ENCODE measurements at regions not wholly inside any gene's neighbourhood (a gene's known extent, or its start where the extent isn't known, plus 50 kb on each side); places are given as distances from the start of the nearest gene placed in this dataset.
"Not testable (repeated sequence)": the region's sequence is repeated elsewhere in the genome, so short reads cannot be mapped to it uniquely, and the experiment has no call there.

GRCh38 chr9:99670886-99671285 lies 150.8 kb upstream of the NR4A3 start:
- H3K4me3 Mint-ChIP-seq; H3K4me1 Mint-ChIP-seq (ENCODE audit: low read depth); intact Hi-C loops (cut with micrococcal nuclease); CTCF ChIA-PET; H3K36me3 Mint-ChIP-seq (ENCODE audit: low read depth); H3K9me3 Mint-ChIP-seq; DNase-seq; H3K27ac Mint-ChIP-seq; H3K27me3 Mint-ChIP-seq (ENCODE audit: low read depth): not testable (repeated sequence)

GRCh38 chr9:99677281-99677680 lies 144.4 kb upstream of the NR4A3 start:
- no peak overlapping the region for H3K27ac Mint-ChIP-seq
- H3K4me1 Mint-ChIP-seq (ENCODE audit: low read depth): no peaks in the 10 kb centered on the region
- CTCF ChIA-PET: no interaction called here
- no peak overlapping the region for H3K4me3 Mint-ChIP-seq
- no peak for DNase-seq
- no peaks in the 10 kb centered on the region for H3K27me3 Mint-ChIP-seq (ENCODE audit: low read depth)
- peaks cover 10% of the 10 kb centered on the region for H3K9me3 Mint-ChIP-seq
- intact Hi-C loops (cut with micrococcal nuclease): no loop called here
- H3K36me3 Mint-ChIP-seq (ENCODE audit: low read depth): no peaks in the 10 kb centered on the region

- DNase-seq: no peak
- no peak overlapping the region for H3K4me3 Mint-ChIP-seq
- CTCF ChIA-PET: interaction anchor here (0.6 kb wide), 1 partner anchor 364 kb away, joined by 4 read pairs; no protein-coding TSS in a partner anchor
- H3K36me3 Mint-ChIP-seq (ENCODE audit: low read depth): peaks cover 2% of the 10 kb centered on the region
- intact Hi-C loops (cut with micrococcal nuclease): no loop called here
- H3K27me3 Mint-ChIP-seq (ENCODE audit: low read depth): no peaks in the 10 kb centered on the region
- peaks cover 14% of the 10 kb centered on the region for H3K9me3 Mint-ChIP-seq
- H3K27ac Mint-ChIP-seq: no peak overlapping the region
- no peaks in the 10 kb centered on the region for H3K4me1 Mint-ChIP-seq (ENCODE audit: low read depth)
These were observed 143.1 kb upstream of the NR4A3 start for GRCh38 chr9:99678566-99678965.

GRCh38 chr9:99680191-99680590 lies 141.5 kb upstream of the NR4A3 start:
- no peak overlapping the region for H3K4me3 Mint-ChIP-seq
- no peaks in the 10 kb centered on the region for H3K4me1 Mint-ChIP-seq (ENCODE audit: low read depth)
- CTCF ChIA-PET: no interaction called here
- peaks cover 14% of the 10 kb centered on the region for H3K9me3 Mint-ChIP-seq
- DNase-seq: no peak
- peaks cover 2% of the 10 kb centered on the region for H3K36me3 Mint-ChIP-seq (ENCODE audit: low read depth)
- H3K27ac Mint-ChIP-seq: no peak overlapping the region
- intact Hi-C loops (cut with micrococcal nuclease): no loop called here
- no peaks in the 10 kb centered on the region for H3K27me3 Mint-ChIP-seq (ENCODE audit: low read depth)

GRCh38 chr9:99681113-99681512 lies 140.6 kb upstream of the NR4A3 start:
- Mint-ChIP-seq H3K27ac (no peak overlapping the region), H3K4me3 (no peak overlapping the region), H3K9me3 (peaks cover 8% of the 10 kb centered on the region), H3K4me1 (ENCODE audit: low read depth) (no peaks in the 10 kb centered on the region), H3K36me3 (ENCODE audit: low read depth) (peaks cover 2% of the 10 kb centered on the region), H3K27me3 (ENCODE audit: low read depth) (no peaks in the 10 kb centered on the region)
- intact Hi-C loops (cut with micrococcal nuclease): no loop called here
- DNase-seq: no peak
- CTCF ChIA-PET: no interaction called here

- no peaks in the 10 kb centered on the region for H3K4me1 Mint-ChIP-seq (ENCODE audit: low read depth)
- no peak for DNase-seq
- H3K9me3 Mint-ChIP-seq: peaks cover 6% of the 10 kb centered on the region
- H3K27ac Mint-ChIP-seq: no peak overlapping the region
- no peaks in the 10 kb centered on the region for H3K27me3 Mint-ChIP-seq (ENCODE audit: low read depth)
- H3K4me3 Mint-ChIP-seq: no peak overlapping the region
- peaks cover 2% of the 10 kb centered on the region for H3K36me3 Mint-ChIP-seq (ENCODE audit: low read depth)
- CTCF ChIA-PET: no interaction called here
- intact Hi-C loops (cut with micrococcal nuclease): no loop called here
These were observed 139.3 kb upstream of the NR4A3 start for GRCh38 chr9:99682378-99682777.

- intact Hi-C loops (cut with micrococcal nuclease): no loop called here
- CTCF ChIA-PET: interaction anchor here (1.1 kb wide), 1 partner anchor 121 kb away, joined by 3 read pairs; no protein-coding TSS in a partner anchor
- H3K4me3 Mint-ChIP-seq: no peak overlapping the region
- DNase-seq: no peak
- peaks cover 2% of the 10 kb centered on the region for H3K36me3 Mint-ChIP-seq (ENCODE audit: low read depth)
- no peaks in the 10 kb centered on the region for H3K4me1 Mint-ChIP-seq (ENCODE audit: low read depth)
- H3K27ac Mint-ChIP-seq: no peak overlapping the region
- H3K27me3 Mint-ChIP-seq (ENCODE audit: low read depth): no peaks in the 10 kb centered on the region
- H3K9me3 Mint-ChIP-seq: peaks cover 6% of the 10 kb centered on the region
These were observed 138.8 kb upstream of the NR4A3 start for GRCh38 chr9:99682870-99683269.

GRCh38 chr9:99690573-99690972 lies 131.1 kb upstream of the NR4A3 start:
- no peak for DNase-seq
- intact Hi-C loops (cut with micrococcal nuclease): no loop called here
- Mint-ChIP-seq H3K36me3 (ENCODE audit: low read depth) (no peaks in the 10 kb centered on the region), H3K4me3 (no peak overlapping the region), H3K4me1 (ENCODE audit: low read depth) (no peaks in the 10 kb centered on the region), H3K9me3 (no peaks in the 10 kb centered on the region), H3K27ac (no peak overlapping the region), H3K27me3 (ENCODE audit: low read depth) (no peaks in the 10 kb centered on the region)
- CTCF ChIA-PET: no interaction called here

GRCh38 chr9:99693888-99694287 lies 127.8 kb upstream of the NR4A3 start:
- no peaks in the 10 kb centered on the region for H3K9me3 Mint-ChIP-seq
- no peaks in the 10 kb centered on the region for H3K36me3 Mint-ChIP-seq (ENCODE audit: low read depth)
- no peak overlapping the region for H3K4me3 Mint-ChIP-seq
- CTCF ChIA-PET: interaction anchor here (0.6 to 0.7 kb wide), 2 partner anchors 54 to 447 kb away, joined by 3 read pairs; no protein-coding TSS in a partner anchor
- H3K27me3 Mint-ChIP-seq (ENCODE audit: low read depth): no peaks in the 10 kb centered on the region
- H3K4me1 Mint-ChIP-seq (ENCODE audit: low read depth): no peaks in the 10 kb centered on the region
- H3K27ac Mint-ChIP-seq: no peak overlapping the region
- DNase-seq: no peak
- intact Hi-C loops (cut with micrococcal nuclease): no loop called here

- H3K4me3 Mint-ChIP-seq: no peak overlapping the region
- CTCF ChIA-PET: no interaction called here
- H3K4me1 Mint-ChIP-seq (ENCODE audit: low read depth): no peaks in the 10 kb centered on the region
- no peaks in the 10 kb centered on the region for H3K36me3 Mint-ChIP-seq (ENCODE audit: low read depth)
- intact Hi-C loops (cut with micrococcal nuclease): no loop called here
- H3K9me3 Mint-ChIP-seq: no peaks in the 10 kb centered on the region
- H3K27ac Mint-ChIP-seq: no peak overlapping the region
- H3K27me3 Mint-ChIP-seq (ENCODE audit: low read depth): no peaks in the 10 kb centered on the region
- no peak for DNase-seq
These were observed 127.3 kb upstream of the NR4A3 start for GRCh38 chr9:99694393-99694792.

GRCh38 chr9:99699396-99699795 lies 122.3 kb upstream of the NR4A3 start:
- H3K27me3 Mint-ChIP-seq (ENCODE audit: low read depth): no peaks in the 10 kb centered on the region
- H3K36me3 Mint-ChIP-seq (ENCODE audit: low read depth): no peaks in the 10 kb centered on the region

GRCh38 chr9:99712214-99712613 lies 109.5 kb upstream of the NR4A3 start:
- CTCF ChIA-PET: no interaction called here
- Mint-ChIP-seq H3K36me3 (ENCODE audit: low read depth) (no peaks in the 10 kb centered on the region), H3K4me3 (no peak overlapping the region), H3K27me3 (ENCODE audit: low read depth) (no peaks in the 10 kb centered on the region), H3K27ac (no peak overlapping the region), H3K4me1 (ENCODE audit: low read depth) (no peaks in the 10 kb centered on the region), H3K9me3 (no peaks in the 10 kb centered on the region)
- intact Hi-C loops (cut with micrococcal nuclease): no loop called here
- no peak for DNase-seq

More at GRCh38 chr9:99699396-99699795, 122.3 kb upstream of the NR4A3 start:
- DNase-seq: no peak
- H3K4me1 Mint-ChIP-seq (ENCODE audit: low read depth): no peaks in the 10 kb centered on the region
- H3K9me3 Mint-ChIP-seq: no peaks in the 10 kb centered on the region
- no peak overlapping the region for H3K4me3 Mint-ChIP-seq
- intact Hi-C loops (cut with micrococcal nuclease): no loop called here
- no peak overlapping the region for H3K27ac Mint-ChIP-seq
- CTCF ChIA-PET: no interaction called here

- intact Hi-C loops (cut with micrococcal nuclease): no loop called here
- Mint-ChIP-seq H3K27me3 (ENCODE audit: low read depth) (no peaks in the 10 kb centered on the region), H3K4me1 (ENCODE audit: low read depth) (no peaks in the 10 kb centered on the region), H3K27ac (no peak overlapping the region), H3K36me3 (ENCODE audit: low read depth) (no peaks in the 10 kb centered on the region), H3K4me3 (no peak overlapping the region), H3K9me3 (no peaks in the 10 kb centered on the region)
- CTCF ChIA-PET: no interaction called here
- no peak for DNase-seq
These were observed 107.8 kb upstream of the NR4A3 start for GRCh38 chr9:99713838-99714306.

GRCh38 chr9:99718631-99719030 lies 103.1 kb upstream of the NR4A3 start:
- DNase-seq: no peak
- no peak overlapping the region for H3K27ac Mint-ChIP-seq
- no peaks in the 10 kb centered on the region for H3K27me3 Mint-ChIP-seq (ENCODE audit: low read depth)
- CTCF ChIA-PET: no interaction called here
- no peak overlapping the region for H3K4me3 Mint-ChIP-seq
- peaks cover 22% of the 10 kb centered on the region for H3K4me1 Mint-ChIP-seq (ENCODE audit: low read depth)
- H3K36me3 Mint-ChIP-seq (ENCODE audit: low read depth): no peaks in the 10 kb centered on the region
- intact Hi-C loops (cut with micrococcal nuclease): no loop called here
- no peaks in the 10 kb centered on the region for H3K9me3 Mint-ChIP-seq

All from activated naive CD4-positive, alpha-beta T cell treated with anti-CD3 and anti-CD28 coated beads for 36 hours (primary cell).